Right renal cortex interstitium (tissue), 3 donors: ENCODE measurements at regions not wholly inside any gene's neighbourhood (a gene's known extent, or its start where the extent isn't known, plus 50 kb on each side); places are given as distances from the start of the nearest gene placed in this dataset.

Source experiments
- DNase-seq, 3 donors: peaks; one replicate each; pipeline ENCODE4 v3.0.0-alpha.2; 2013; ENCODE audit warnings: low read depth in 3 of 3, low spot score in 2 of 3

- DNase-seq, result no peak
Observed at GRCh38 chr10:130578532-130579289, 442.5 kb downstream of the GLRX3 start.

GRCh38 chr10:130579913-130580312 lies 443.7 kb downstream of the GLRX3 start:
- DNase-seq, result no peak

GRCh38 chr10:130580975-130581374 lies 444.8 kb downstream of the GLRX3 start:
- no peak for DNase-seq

GRCh38 chr10:130587718-130588117 lies 451.5 kb downstream of the GLRX3 start:
- DNase-seq, result no peak

- no peak for DNase-seq
Observed at GRCh38 chr10:130606001-130606405, 469.8 kb downstream of the GLRX3 start.

GRCh38 chr10:130607366-130607765 lies 471.2 kb downstream of the GLRX3 start:
- DNase-seq, result no peak

GRCh38 chr10:130611239-130611638 lies 475.0 kb downstream of the GLRX3 start:
- no peak for DNase-seq

- DNase-seq, result no peak
Observed at GRCh38 chr10:130615457-130615856, 479.3 kb downstream of the GLRX3 start.

- no peak for DNase-seq
Observed at GRCh38 chr10:130617985-130618384, 481.8 kb downstream of the GLRX3 start.

GRCh38 chr10:130618647-130619046 lies 482.5 kb downstream of the GLRX3 start:
- DNase-seq, result no peak

GRCh38 chr10:130621231-130621775 lies 485.1 kb downstream of the GLRX3 start:
- no peak for DNase-seq

- DNase-seq, result no peak
Observed at GRCh38 chr10:130623680-130624267, 487.6 kb downstream of the GLRX3 start.

GRCh38 chr10:130627346-130628045 lies 491.3 kb downstream of the GLRX3 start:
- DNase-seq, result no peak

- no peak for DNase-seq
Observed at GRCh38 chr10:130630135-130630534, 493.9 kb downstream of the GLRX3 start.

GRCh38 chr10:130631142-130632096 lies 495.2 kb downstream of the GLRX3 start:
- no peak for DNase-seq

GRCh38 chr10:130634816-130635215 lies 498.6 kb downstream of the GLRX3 start:
- DNase-seq, result no peak

GRCh38 chr10:130635528-130635927 lies 499.3 kb downstream of the GLRX3 start:
- no peak for DNase-seq

- no peak for DNase-seq
Observed at GRCh38 chr10:130636313-130636930, 500.2 kb downstream of the GLRX3 start.

- no peak for DNase-seq
Observed at GRCh38 chr10:130637089-130637676, 501.0 kb downstream of the GLRX3 start.

- no peak for DNase-seq
Observed at GRCh38 chr10:130638991-130639390, 502.8 kb downstream of the GLRX3 start.
